Tibial artery (tissue), 4 donors: ENCODE measurements at regions not wholly inside any gene's neighbourhood (a gene's known extent, or its start where the extent isn't known, plus 50 kb on each side); places are given as distances from the start of the nearest gene placed in this dataset.

Source experiments
- DNase-seq, 2 donors: peaks; one replicate each; pipeline ENCODE4 v3.0.0-alpha.2; 2019
- H3K27ac ChIP-seq, 2 donors: fragments of 200-600 bp; sonication (generic) in 1 of 2; 1 replicate in 1 of 2; 2 replicates in 1 of 2; pipeline ENCODE4 v1.5.1; 2018 to 2019; ENCODE audit warnings: mild to moderate bottlenecking in 1 of 2
- H3K27me3 ChIP-seq, 2 donors: fragments of 200-600 bp; sonication (generic) in 1 of 2; one replicate each; pipeline versions ENCODE4 v1.5.1 to v1.6.0; 2016 to 2019
- H3K36me3 ChIP-seq, 3 donors: fragments of 200-600 bp; sonication (generic) in 2 of 3; one replicate each; pipeline ENCODE4 v1.5.1; 2016 to 2019; ENCODE audit warnings: mild to moderate bottlenecking in 2 of 3
- H3K4me1 ChIP-seq, 4 donors: fragments of 200-600 bp; sonication (generic) in 2 of 4; 1 replicate in 3 of 4; 2 replicates in 1 of 4; pipeline ENCODE4 v1.5.1; 2016 to 2019
- H3K4me3 ChIP-seq, 2 donors: fragments of 200-600 bp; sonication (generic) in 1 of 2; 1 replicate in 1 of 2; 2 replicates in 1 of 2; pipeline ENCODE4 v1.5.1; 2018 to 2019; ENCODE audit warnings: mild to moderate bottlenecking in 2 of 2
- H3K9me3 ChIP-seq, 3 donors: fragments of 200-600 bp; sonication (generic) in 1 of 3; one replicate each; pipeline ENCODE4 v1.5.1; 2016 to 2019
- CTCF ChIP-seq, 2 experiments: fragments of 200-600 bp in 1 of 2; fragments of 450-650 bp in 1 of 2; IDR thresholded peaks; one replicate each; pipeline ENCODE4 v1.5.1; 2017 to 2019; ENCODE audit warnings: antibody characterized with exemption in 2 of 2, mild to moderate bottlenecking in 1 of 2, moderate library complexity in 1 of 2
- intact Hi-C: fragments of 100-400 bp; cut with DNase I; formaldehyde crosslinking; loops from one replicate; pipeline ENCODE4 v1.15.0; 2023; ENCODE audit warnings: low total_unique reads

- Histone ChIP-seq H3K36me3 (no peaks in the 10 kb centered on the region), H3K27ac (no peak overlapping the region), H3K4me1 (no peaks in the 10 kb centered on the region), H3K27me3 (no peaks in the 10 kb centered on the region), H3K4me3 (no peak overlapping the region), H3K9me3 (peaks cover 0 to 6% (median 0%) of the 10 kb centered on the region in 3 donors)
- DNase-seq = no peak
- no peak for TF ChIP-seq CTCF (IDR thresholded peaks at IDR 0.05)
- intact Hi-C loops = no loop called here
Observed at GRCh38 chr4:43556262-43556661, 663.7 kb downstream of the GRXCR1 start.

GRCh38 chr4:43560047-43560446 lies 667.5 kb downstream of the GRXCR1 start:
- intact Hi-C loops = no loop called here
- Histone ChIP-seq H3K27me3 (no peaks in the 10 kb centered on the region), H3K36me3 (no peaks in the 10 kb centered on the region), H3K27ac (no peak overlapping the region), H3K4me3 (no peak overlapping the region), H3K4me1 (no peaks in the 10 kb centered on the region), H3K9me3 (no peaks in the 10 kb centered on the region)
- no peak for DNase-seq
- no peak for TF ChIP-seq CTCF (IDR thresholded peaks at IDR 0.05)

GRCh38 chr4:43564107-43564506 lies 671.6 kb downstream of the GRXCR1 start:
- intact Hi-C loops = no loop called here
- Histone ChIP-seq H3K4me1 (no peaks in the 10 kb centered on the region), H3K27me3 (no peaks in the 10 kb centered on the region), H3K36me3 (no peaks in the 10 kb centered on the region), H3K4me3 (no peak overlapping the region), H3K27ac (no peak overlapping the region), H3K9me3 (no peaks in the 10 kb centered on the region)
- no peak for TF ChIP-seq CTCF (IDR thresholded peaks at IDR 0.05)
- no peak for DNase-seq

- DNase-seq = no peak
- Histone ChIP-seq H3K36me3 (no peaks in the 10 kb centered on the region), H3K27ac (no peak overlapping the region), H3K4me1 (no peaks in the 10 kb centered on the region), H3K27me3 (no peaks in the 10 kb centered on the region), H3K4me3 (no peak overlapping the region), H3K9me3 (no peaks in the 10 kb centered on the region)
- TF ChIP-seq CTCF (IDR thresholded peaks at IDR 0.05) = no peak
- intact Hi-C loops = no loop called here
Observed at GRCh38 chr4:43564591-43564990, 672.1 kb downstream of the GRXCR1 start.

GRCh38 chr4:43567644-43568043 lies 675.1 kb downstream of the GRXCR1 start:
- intact Hi-C loops = no loop called here
- H3K4me3 ChIP-seq = no peak overlapping the region
- H3K27me3 ChIP-seq = no peaks in the 10 kb centered on the region
- DNase-seq = no peak
- H3K27ac ChIP-seq = no peak overlapping the region
- no peak for TF ChIP-seq CTCF (IDR thresholded peaks at IDR 0.05)
- no peaks in the 10 kb centered on the region for H3K4me1 ChIP-seq
- no peaks in the 10 kb centered on the region for H3K9me3 ChIP-seq
- H3K36me3 ChIP-seq = no peaks in the 10 kb centered on the region

- Histone ChIP-seq H3K27me3 (no peaks in the 10 kb centered on the region), H3K27ac (no peak overlapping the region), H3K4me3 (no peak overlapping the region), H3K9me3 (no peaks in the 10 kb centered on the region), H3K36me3 (no peaks in the 10 kb centered on the region), H3K4me1 (no peaks in the 10 kb centered on the region)
- no peak for DNase-seq
- intact Hi-C loops = no loop called here
- no peak for TF ChIP-seq CTCF (IDR thresholded peaks at IDR 0.05)
Observed at GRCh38 chr4:43586813-43587212, 694.3 kb downstream of the GRXCR1 start.
